ENCODE measurements at regions not wholly inside any gene's neighbourhood (a gene's known extent, or its start where the extent isn't known, plus 50 kb on each side); places are given as distances from the start of the nearest gene placed in this dataset.
A peak's percentile ranks its signal among the peaks of the same experiment; 100 is the strongest.
"Not testable (repeated sequence)": the region's sequence is repeated elsewhere in the genome, so short reads cannot be mapped to it uniquely, and the experiment has no call there.

DNA sequence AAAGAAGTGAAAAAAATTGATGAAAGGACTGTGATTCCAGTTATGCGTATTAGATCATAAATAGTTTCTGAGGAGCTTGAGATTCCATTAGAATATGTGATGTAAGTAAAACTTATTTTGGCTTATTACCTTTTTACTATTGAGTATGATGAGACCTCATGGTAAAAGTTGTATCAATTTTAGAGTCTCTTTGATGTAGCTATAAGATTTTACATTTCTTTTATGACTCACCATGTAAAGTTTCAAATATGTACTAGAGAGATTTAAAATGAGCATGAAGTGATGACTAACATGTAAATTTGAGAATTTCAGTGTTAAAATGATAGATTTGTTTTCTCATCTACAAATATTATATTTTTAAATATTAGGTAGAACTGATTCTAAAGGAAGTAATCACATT lies 276.5 kb downstream of the OTUD1 start:
- no peak for DNase-seq (ENCODE audit: extremely low read depth in 1 of 11, low read depth in 9 of 11, low spot score in 4 of 11)

DNA sequence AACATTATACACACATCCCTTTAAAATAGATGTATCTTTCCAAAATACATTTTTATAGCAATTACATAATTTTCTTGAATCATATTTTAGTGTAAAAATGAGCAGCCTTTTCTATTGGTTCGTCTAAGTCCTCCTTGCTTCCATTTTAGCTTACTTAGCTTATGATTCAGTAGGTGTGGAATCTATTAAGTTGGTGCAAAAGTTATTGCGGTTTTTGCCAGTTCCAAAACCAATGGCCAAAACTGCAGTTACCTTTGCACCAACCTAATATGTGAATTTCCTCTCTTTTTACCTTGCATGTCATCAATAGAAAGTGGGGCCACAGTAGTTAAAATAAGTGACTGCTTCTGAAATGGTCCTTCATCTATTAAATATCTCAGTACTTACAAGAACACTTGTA lies 279.0 kb downstream of the OTUD1 start:
- no peak for DNase-seq (ENCODE audit: extremely low read depth in 1 of 11, low read depth in 9 of 11, low spot score in 4 of 11)

DNA sequence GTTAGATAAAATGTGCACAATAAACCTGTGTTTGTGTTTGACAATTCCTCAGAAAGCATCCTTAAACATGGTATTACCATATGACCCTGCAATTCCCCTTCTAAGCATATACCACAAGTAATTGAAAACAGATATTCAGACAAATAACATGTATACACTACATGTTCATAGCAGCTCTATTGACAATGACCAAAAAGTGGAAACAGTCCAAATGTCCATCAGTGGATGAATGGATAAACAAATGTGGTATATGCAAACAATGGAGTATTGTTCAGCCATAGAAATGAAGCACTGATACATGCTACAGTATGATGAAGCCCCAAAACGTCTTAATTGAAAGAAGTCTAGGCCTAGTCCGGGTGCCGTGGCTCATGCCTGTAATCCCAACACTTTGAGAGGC lies 280.1 kb downstream of the OTUD1 start:
- DNase-seq (ENCODE audit: extremely low read depth in 1 of 11, low read depth in 9 of 11, low spot score in 4 of 11): no peak

DNA sequence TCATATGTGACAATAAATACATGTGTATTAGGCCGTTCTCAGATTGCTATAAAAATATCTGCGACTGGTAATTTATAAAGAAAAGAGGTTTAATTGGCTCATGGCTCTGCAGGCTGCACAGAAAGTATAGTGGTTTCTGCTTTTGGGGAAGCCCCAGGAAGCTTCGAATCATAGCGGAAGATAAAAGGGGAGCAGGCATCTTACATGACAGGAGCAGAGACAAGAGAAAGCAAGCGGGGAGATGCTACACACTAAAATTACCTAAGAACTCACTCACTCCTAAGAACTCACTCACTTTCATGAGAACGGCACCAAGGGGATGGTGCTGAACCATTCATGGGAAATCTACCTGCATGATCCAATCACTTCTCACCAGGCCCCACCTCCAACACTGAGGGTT lies 284.9 kb downstream of the OTUD1 start:
- DNase-seq (ENCODE audit: extremely low read depth in 1 of 11, low read depth in 9 of 11, low spot score in 4 of 11): no peak

DNA sequence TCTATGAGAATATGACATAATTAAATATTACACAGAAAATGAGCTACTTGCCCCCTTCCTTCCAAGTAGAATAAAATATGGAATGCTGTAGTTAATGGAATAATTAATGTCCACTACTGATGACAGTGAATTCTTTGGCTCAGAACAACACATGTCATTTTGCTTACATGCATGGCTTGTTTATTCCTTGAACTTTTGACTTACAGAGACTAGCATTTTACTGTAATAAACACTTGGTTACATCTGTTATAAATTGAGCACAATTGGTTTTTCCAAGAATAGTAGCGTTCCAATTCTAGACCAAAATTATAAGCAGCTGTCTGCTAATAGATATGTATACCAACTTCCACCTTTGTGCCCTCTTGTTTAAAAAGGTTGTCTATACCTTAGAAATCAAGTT lies 286.7 kb downstream of the OTUD1 start:
- peak in 6 of 11 donors; percentile 6 to 40 (median 26) for DNase-seq (ENCODE audit: extremely low read depth in 1 of 11, low read depth in 9 of 11, low spot score in 4 of 11)

DNA sequence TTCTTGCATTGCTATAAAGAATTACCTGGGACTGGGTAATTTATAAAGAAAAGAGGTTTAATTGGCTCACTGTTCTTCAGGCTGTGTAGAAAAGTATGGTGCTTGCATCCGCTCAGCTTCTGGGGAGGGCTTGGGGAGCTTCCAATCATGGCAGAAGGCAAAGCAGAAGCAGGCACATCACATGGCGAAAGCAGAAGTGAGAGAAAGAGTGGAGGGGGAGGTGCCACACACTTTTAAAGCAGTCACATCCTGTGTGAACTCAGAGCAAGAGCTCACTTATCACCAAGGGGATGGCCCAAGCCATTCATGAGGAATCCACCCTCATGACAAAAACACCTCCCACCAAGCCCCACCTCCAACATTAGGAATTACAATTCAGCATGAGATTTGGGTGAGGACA lies 303.5 kb downstream of the OTUD1 start:
- no peak for DNase-seq (ENCODE audit: extremely low read depth in 1 of 11, low read depth in 9 of 11, low spot score in 4 of 11)

DNA sequence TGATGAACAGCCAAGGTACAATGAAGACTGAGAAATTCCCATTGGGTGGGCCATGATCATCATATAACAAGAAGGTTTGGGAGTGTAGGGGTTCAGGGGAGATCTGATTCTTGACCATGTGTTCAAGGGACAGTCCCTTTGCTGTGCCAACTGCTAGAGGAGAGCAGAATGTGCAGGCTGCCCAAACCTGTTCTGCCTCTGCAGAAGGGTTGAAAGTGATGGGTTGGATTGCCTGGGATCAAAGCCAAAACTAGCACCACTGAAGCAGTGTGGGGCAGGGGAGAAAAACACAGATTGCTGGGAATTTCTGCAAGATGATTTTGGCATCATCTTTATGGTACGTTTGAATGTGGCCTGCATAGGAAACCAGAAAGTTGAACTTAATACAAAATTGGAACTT lies 303.9 kb downstream of the OTUD1 start:
- no peak for DNase-seq (ENCODE audit: extremely low read depth in 1 of 11, low read depth in 9 of 11, low spot score in 4 of 11)

DNA sequence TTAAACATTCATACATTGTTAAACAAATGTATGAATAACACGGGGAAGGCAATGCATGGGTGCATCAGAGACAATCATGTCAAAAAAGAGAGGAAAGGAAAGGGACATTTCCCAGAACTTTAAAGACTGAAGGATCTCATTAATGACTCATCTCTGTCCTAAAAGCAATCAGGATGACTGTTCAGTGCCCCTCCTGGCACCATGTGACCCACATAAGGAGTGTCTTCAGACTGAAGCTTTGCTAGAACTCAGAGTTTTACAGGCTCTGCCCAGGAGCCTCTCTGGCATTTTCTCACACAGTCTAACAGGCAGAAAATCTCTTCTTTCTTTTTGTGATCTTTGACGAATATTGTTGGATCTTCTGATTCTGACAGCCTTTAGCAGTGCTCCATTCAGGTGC lies 315.3 kb downstream of the OTUD1 start:
- DNase-seq (ENCODE audit: extremely low read depth in 1 of 11, low read depth in 9 of 11, low spot score in 4 of 11): no peak

DNA sequence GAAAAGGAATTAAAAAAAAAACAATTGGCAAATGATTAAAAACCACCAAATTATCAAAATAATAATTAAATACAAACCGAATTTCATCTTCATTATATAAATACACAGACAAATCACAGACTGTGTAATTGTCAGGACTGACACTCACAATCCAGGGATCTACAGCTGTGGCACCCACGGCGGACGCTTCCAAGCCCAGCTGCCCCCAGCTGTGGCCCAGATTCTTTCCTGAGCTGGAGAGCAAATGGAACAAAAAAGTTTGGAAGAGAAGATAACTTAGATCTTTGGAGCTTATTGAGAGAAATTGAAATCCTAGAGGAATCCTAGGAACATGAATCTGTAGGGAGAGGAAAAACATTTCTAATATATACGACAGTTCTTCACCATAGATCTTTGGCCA lies 316.1 kb downstream of the OTUD1 start:
- DNase-seq (ENCODE audit: extremely low read depth in 1 of 11, low read depth in 9 of 11, low spot score in 4 of 11): no peak

DNA sequence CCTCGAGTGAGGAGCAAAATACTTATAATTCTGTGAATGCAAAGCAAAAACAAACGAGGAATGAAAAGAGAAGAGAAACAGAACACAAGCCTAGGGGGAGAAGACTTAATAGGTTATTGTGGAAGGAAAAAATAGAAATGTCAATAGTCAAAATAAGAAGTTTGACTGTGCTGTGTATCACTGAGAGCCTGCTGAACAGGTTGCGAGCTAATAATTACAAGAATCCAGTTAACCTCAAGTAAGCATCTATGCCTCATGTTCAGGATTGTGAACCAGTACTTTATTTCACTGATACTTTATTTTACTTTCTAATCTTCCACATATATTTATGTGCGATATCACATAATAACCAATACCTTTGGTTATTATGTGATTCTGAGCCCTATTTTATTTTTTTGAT lies 316.7 kb downstream of the OTUD1 start:
- DNase-seq (ENCODE audit: extremely low read depth in 1 of 11, low read depth in 9 of 11, low spot score in 4 of 11): peak in 9 of 11 donors; percentile 10 to 46 (median 19)

DNA sequence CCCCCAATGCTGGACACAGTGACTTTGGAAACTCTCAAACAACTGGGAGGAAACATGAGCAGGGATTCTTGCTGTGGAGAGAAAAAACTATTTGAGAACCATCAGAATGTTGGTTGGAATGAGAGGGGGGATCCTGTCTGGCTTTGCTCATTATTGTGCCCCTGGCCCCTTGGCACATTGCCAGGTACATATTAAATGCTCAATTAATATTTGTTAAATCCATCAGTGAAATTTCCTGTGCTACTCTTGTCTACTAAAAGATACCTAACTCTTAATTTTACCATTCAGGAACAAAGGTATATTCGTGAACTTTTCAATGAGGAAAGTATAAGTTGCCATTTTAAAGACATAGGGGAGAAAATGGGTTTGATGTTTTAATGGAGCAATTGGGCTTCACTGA lies 329.4 kb downstream of the OTUD1 start:
- no peak for DNase-seq (ENCODE audit: extremely low read depth in 1 of 11, low read depth in 9 of 11, low spot score in 4 of 11)

DNA sequence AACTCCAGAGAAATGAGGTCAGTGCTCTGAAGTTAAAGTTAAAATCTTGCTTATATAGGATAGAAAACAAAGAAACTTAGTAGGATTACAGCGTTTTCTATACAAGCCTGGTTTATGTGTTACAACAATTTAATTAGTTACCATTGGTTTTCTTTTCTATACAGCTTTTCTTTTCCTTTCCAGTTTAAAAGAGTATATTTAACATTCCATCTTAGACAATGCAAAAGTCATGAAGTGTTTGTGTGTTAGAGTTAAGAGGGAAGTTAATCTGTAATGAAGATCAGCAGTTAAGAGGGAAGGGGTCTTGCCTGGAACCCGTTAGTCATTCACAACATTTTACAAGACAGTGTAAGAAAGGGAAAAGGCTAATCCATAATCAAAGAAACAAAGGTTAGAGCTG lies 338.3 kb downstream of the OTUD1 start:
- DNase-seq (ENCODE audit: extremely low read depth in 1 of 11, low read depth in 9 of 11, low spot score in 4 of 11): peak in 1 of 11 donors; percentile 9

DNA sequence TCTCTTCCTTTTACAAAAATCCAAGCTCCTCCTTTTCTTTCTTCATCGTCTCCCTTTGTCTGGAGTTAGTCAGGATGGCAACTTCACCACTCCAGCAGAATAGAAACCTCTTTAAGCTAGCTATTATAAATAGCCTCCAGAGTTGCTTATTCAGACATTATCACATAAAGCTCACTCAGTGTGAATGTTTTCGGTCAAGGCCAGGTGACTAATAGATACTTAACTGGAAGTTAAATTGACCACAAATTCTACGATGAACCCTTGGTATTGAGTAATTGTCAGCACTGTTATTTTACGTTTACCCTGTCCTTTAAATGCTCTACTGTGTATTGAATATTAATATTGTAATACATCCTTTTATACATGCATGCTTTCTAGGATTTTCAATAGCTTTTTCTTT lies 340.4 kb downstream of the OTUD1 start:
- no peak for DNase-seq (ENCODE audit: extremely low read depth in 1 of 11, low read depth in 9 of 11, low spot score in 4 of 11)

DNA sequence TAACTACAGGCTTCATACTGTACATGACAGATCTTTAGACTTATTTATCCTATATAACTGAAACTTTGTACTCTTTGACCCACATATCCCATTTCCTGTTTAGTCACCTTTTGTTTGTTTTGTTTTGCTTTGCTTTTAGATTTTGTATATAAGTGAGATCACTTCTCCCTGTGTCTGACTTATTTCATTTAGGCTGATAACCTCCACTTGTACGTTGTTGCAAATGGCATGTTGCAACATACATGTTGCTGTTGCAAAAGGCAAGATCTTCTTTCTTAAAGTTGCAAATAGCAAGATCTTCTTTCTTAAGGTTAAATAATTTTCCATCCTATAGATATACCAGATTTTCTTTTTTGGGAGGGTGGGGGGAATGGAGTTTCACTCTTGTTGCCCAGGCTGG lies 341.5 kb downstream of the OTUD1 start:
- no peak for DNase-seq (ENCODE audit: extremely low read depth in 1 of 11, low read depth in 9 of 11, low spot score in 4 of 11)

DNA sequence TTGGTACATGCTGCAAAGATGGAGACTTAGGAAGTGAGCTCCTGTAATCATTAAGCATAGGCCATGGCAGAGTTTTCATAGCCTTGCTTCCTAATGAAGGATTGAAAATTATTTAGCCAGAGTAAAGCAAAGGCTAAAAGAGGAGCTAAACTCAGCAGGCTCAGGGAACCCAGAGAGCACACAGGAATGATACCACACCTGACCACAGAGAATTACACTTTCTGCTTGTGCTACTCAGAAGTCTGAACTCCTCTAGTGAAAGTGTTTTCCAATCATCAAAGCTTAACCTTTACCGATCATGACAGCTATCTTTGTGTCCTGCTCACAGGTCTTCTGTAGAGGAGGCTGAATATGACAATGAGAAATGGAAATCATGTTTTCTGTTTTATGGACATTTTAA lies 347.7 kb downstream of the OTUD1 start:
- no peak for DNase-seq (ENCODE audit: extremely low read depth in 1 of 11, low read depth in 9 of 11, low spot score in 4 of 11)

DNA sequence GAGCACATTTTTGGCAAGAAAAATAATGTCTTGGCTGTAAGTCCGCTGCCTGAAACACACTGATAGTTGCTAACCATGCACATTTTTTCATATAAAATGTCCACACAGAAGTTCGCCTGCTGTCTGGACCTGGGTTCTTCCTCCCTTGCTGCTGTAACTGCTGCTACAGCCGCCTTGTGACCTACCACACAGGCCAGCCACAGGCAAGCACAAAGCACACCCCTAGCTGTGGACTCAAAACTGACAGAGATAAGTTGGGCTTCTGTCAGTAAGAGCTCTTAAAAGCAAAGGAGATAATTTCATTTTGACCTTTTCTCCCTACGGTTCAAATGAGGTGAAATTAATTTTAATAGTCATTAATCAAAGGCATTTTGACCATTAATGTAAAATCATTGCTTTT lies 354.7 kb downstream of the OTUD1 start:
- peak in 2 of 11 donors; percentile 3 to 4 for DNase-seq (ENCODE audit: extremely low read depth in 1 of 11, low read depth in 9 of 11, low spot score in 4 of 11)

DNA sequence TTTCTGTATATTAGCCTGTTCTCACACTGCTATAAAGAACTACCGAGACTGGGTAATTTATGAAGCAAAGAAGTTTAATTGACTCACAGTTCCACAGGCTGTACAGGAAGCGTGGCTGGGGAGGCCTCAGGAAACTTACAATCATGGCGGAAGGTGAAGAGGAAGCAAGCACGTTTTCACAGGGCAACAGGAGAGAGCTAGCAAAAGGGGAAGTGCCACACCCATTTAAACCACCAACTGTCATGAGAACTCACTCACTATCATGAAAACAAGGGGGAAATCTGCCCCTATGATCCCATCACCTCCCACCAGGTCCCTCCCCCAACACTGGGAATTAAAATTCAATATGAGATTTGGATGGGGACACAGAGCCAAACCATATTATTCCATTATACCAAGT lies 358.6 kb downstream of the OTUD1 start:
- DNase-seq (ENCODE audit: extremely low read depth in 1 of 11, low read depth in 9 of 11, low spot score in 4 of 11): not testable (repeated sequence)

DNA sequence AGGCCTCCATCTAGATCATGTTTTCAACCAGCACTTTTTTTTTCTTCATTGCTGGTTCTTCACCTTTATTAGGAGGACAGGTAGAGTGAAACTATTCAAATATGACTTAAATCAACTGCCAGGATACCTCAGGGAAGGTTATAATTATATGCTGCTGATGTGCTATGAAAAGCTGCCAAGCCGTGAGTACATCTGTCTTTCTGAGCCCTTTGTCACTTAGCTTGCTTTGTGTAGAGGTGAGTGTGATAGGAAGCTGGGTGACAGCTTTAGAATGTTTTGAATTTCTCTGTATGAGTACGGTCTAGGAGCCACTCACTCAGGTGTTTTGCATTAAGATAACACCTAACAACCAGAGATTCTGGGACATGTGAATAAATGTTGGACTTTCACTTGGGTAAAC lies 365.2 kb downstream of the OTUD1 start:
- DNase-seq (ENCODE audit: extremely low read depth in 1 of 11, low read depth in 9 of 11, low spot score in 4 of 11): no peak

DNA sequence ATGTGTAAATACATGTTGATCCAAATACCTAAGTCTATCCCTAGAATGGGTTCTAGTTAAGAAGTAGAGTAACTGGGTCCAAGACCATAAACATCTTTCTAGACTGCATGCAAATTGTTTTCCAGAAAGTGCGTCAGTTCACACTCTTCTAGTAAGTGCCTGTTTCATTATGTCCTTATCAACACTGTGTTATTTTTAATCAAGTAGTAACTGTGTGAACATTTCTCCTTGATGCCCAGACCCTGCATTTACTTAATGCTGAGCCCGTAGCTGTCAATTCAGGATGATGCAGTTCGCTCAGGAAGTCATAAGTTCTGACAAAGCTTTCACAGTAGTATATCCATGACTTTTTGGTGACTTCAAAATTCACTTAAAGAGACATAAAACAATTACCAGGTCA lies 374.8 kb downstream of the OTUD1 start:
- no peak for DNase-seq (ENCODE audit: extremely low read depth in 1 of 11, low read depth in 9 of 11, low spot score in 4 of 11)

DNA sequence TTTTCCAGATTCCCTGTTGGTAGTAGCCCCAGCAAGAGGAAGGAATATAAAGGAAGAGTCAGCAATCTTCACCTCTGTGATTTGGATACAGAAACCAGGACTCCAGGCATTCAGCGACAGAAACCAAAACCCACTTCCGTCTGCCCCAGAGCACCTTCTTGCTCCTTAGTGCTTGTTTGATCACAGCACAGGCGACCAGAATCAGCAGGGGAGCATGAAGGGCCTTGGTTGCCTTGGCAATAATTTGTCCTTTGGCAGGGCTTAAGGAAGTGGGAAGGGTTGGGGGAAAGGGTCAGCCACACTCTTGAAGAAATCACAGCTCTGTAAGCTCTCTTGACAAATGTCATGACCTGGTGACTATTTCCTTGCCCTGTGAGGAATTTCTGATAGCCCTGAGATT lies 379.6 kb downstream of the OTUD1 start:
- DNase-seq (ENCODE audit: extremely low read depth in 1 of 11, low read depth in 9 of 11, low spot score in 4 of 11): no peak

DNA sequence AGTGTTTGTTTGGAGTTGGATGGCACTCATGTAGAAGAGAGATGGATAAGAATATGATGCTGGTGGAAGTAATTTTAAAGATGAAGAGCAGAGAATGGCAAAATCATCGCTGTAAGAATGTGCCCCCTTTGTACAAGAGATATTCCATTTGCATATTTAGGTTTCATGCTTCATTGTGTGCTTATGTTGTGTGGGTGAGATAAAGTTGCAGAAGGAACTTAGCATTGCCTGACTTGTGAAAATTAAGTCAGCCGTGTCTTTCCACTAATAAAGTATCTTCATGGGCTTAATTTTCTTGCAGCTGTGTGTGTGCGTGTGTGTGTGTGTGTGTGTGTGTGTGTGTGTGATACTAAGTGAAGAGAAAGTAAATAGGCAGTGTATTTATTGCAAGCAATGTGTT lies 381.9 kb downstream of the OTUD1 start:
- no peak for DNase-seq (ENCODE audit: extremely low read depth in 1 of 11, low read depth in 9 of 11, low spot score in 4 of 11)

DNA sequence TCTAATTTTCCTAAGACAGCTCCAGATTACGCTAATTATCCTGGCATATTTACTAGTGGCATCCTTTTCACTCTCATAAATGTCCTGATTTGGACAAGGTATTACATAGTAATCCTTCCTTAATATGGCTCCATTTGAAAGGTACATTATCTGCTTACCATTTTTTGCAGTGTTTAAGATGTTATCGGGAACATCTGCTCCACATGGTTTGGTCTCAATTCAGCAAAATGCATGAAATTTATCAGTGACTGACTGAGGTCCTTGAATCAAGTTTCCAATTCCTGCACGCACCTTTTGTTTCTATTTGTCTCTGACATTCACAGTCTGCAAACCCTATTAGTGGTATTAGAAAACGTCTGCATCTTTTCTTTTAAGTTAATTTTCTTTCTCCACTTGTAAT lies 384.1 kb upstream of the KIAA1217 start:
- no peak for DNase-seq (ENCODE audit: extremely low read depth in 1 of 11, low read depth in 9 of 11, low spot score in 4 of 11)
